Breast epithelium (tissue), 4 donors: ENCODE measurements at regions not wholly inside any gene's neighbourhood (a gene's known extent, or its start where the extent isn't known, plus 50 kb on each side); places are given as distances from the start of the nearest gene placed in this dataset.
"Not testable (repeated sequence)": the region's sequence is repeated elsewhere in the genome, so short reads cannot be mapped to it uniquely, and the experiment has no call there.

Experiments
- DNase-seq, 2 donors: peaks; one replicate each; pipeline ENCODE4 v3.0.0-alpha.2; 2019; ENCODE audit warnings: low spot score in 2 of 2
- H3K27ac ChIP-seq, 2 donors: fragments of 200-600 bp; sonication (generic) in 1 of 2; one replicate each; pipeline ENCODE4 v1.5.1; 2016 to 2019; ENCODE audit warnings: mild to moderate bottlenecking in 1 of 2
- H3K27me3 ChIP-seq, 2 donors: fragments of 200-600 bp; sonication (generic) in 1 of 2; one replicate each; pipeline versions ENCODE4 v1.5.1 to v1.6.0; 2017 to 2019; ENCODE audit warnings: control low read depth in 1 of 2, mild to moderate bottlenecking in 1 of 2
- H3K36me3 ChIP-seq: fragments of 200-600 bp; one replicate; pipeline ENCODE4 v1.5.1; 2019
- H3K4me1 ChIP-seq, 2 donors: fragments of 200-600 bp; sonication (generic); one replicate each; pipeline ENCODE4 v1.5.1; 2016 to 2019; ENCODE audit warnings: control low read depth in 1 of 2
- H3K4me3 ChIP-seq, 3 donors: fragments of 200-600 bp; sonication (generic); 1 replicate in 2 of 3; 2 replicates in 1 of 3; pipeline ENCODE4 v1.5.1; 2016 to 2019; ENCODE audit warnings: mild to moderate bottlenecking in 3 of 3, moderate library complexity in 2 of 3
- H3K9me3 ChIP-seq, 2 donors: fragments of 200-600 bp; sonication (generic) in 1 of 2; one replicate each; pipeline ENCODE4 v1.5.1; 2016 to 2019; ENCODE audit warnings: control low read depth in 1 of 2
- CTCF ChIP-seq, 3 donors: fragments of 450-650 bp; IDR thresholded peaks; one replicate each; pipeline ENCODE4 v1.5.1; 2016 to 2017; ENCODE audit warnings: antibody characterized with exemption in 3 of 3, mild to moderate bottlenecking in 3 of 3, moderate library complexity in 3 of 3
- POLR2A ChIP-seq: fragments of 450-650 bp; IDR thresholded peaks from one replicate; pipeline ENCODE4 v1.6.1; 2016; ENCODE audit warnings: antibody characterized with exemption, mild to moderate bottlenecking, moderate library complexity
- POLR2AphosphoS5 ChIP-seq, 3 donors: sonication (generic); formaldehyde crosslinking; IDR thresholded peaks; one replicate each; pipeline ENCODE4 v1.6.1; 2017; ENCODE audit warnings: antibody characterized with exemption in 3 of 3
- intact Hi-C: fragments of 100-400 bp; cut with DNase I; formaldehyde crosslinking; loops from one replicate; pipeline ENCODE4 v1.15.1; 2023; ENCODE audit warnings: low total_unique reads

GRCh38 chr2:176926453-176926852 is 286.1 kb upstream of the HNRNPA3 start:
- Histone ChIP-seq H3K4me3 (no peak overlapping the region), H3K27ac (no peak overlapping the region), H3K9me3 (peaks cover 0 to 5% of the 10 kb centered on the region in 2 donors), H3K4me1 (no peaks in the 10 kb centered on the region), H3K27me3 (no peaks in the 10 kb centered on the region), H3K36me3 (no peaks in the 10 kb centered on the region)
- no peak for TF ChIP-seq CTCF (IDR thresholded peaks at IDR 0.05)
- no peak for TF ChIP-seq POLR2AphosphoS5 (IDR thresholded peaks at IDR 0.05)
- no peak for TF ChIP-seq POLR2A
- intact Hi-C loops = no loop called here
- DNase-seq = no peak

- H3K36me3 ChIP-seq, H3K4me3 ChIP-seq, H3K27ac ChIP-seq, H3K4me1 ChIP-seq, intact Hi-C loops, DNase-seq, H3K27me3 ChIP-seq, H3K9me3 ChIP-seq: not testable (repeated sequence)
Observed at GRCh38 chr2:176929387-176929786, 283.2 kb upstream of the HNRNPA3 start.

- no peaks in the 10 kb centered on the region for H3K27me3 ChIP-seq
- intact Hi-C loops = loop anchor here (10.0 kb wide), 1 partner anchor 1617 kb away; no protein-coding TSS in a partner anchor
- H3K27ac ChIP-seq = no peak overlapping the region
- H3K4me1 ChIP-seq = no peaks in the 10 kb centered on the region
- TF ChIP-seq POLR2AphosphoS5 (IDR thresholded peaks at IDR 0.05) = no peak
- TF ChIP-seq CTCF (IDR thresholded peaks at IDR 0.05) = no peak
- TF ChIP-seq POLR2A = no peak
- no peaks in the 10 kb centered on the region for H3K9me3 ChIP-seq
- no peaks in the 10 kb centered on the region for H3K36me3 ChIP-seq
- no peak for DNase-seq
- no peak overlapping the region for H3K4me3 ChIP-seq
Observed at GRCh38 chr2:176931588-176932563, 280.7 kb upstream of the HNRNPA3 start.

- no peak overlapping the region for H3K27ac ChIP-seq
- H3K36me3 ChIP-seq = no peaks in the 10 kb centered on the region
- no peaks in the 10 kb centered on the region for H3K27me3 ChIP-seq
- no peak for TF ChIP-seq POLR2A
- no peaks in the 10 kb centered on the region for H3K9me3 ChIP-seq
- intact Hi-C loops = loop anchor here (10.0 kb wide), 1 partner anchor 1619 kb away; no protein-coding TSS in a partner anchor
- no peak overlapping the region for H3K4me3 ChIP-seq
- DNase-seq = no peak
- H3K4me1 ChIP-seq = no peaks in the 10 kb centered on the region
Observed at GRCh38 chr2:176934131-176934530, 278.5 kb upstream of the HNRNPA3 start.

- no peaks in the 10 kb centered on the region for H3K9me3 ChIP-seq
- no peaks in the 10 kb centered on the region for H3K36me3 ChIP-seq
- no peak for TF ChIP-seq POLR2AphosphoS5 (IDR thresholded peaks at IDR 0.05)
- no peak for TF ChIP-seq POLR2A
- TF ChIP-seq CTCF (IDR thresholded peaks at IDR 0.05) = no peak
- no peak overlapping the region for H3K4me3 ChIP-seq
- intact Hi-C loops = loop anchor here (10.0 kb wide), 1 partner anchor 1620 kb away; no protein-coding TSS in a partner anchor
- no peak for DNase-seq
- H3K27me3 ChIP-seq = no peaks in the 10 kb centered on the region
- H3K4me1 ChIP-seq = no peaks in the 10 kb centered on the region
- no peak overlapping the region for H3K27ac ChIP-seq
Observed at GRCh38 chr2:176934869-176935415, 277.7 kb upstream of the HNRNPA3 start.

- Histone ChIP-seq H3K27me3 (no peaks in the 10 kb centered on the region), H3K4me1 (no peaks in the 10 kb centered on the region), H3K4me3 (no peak overlapping the region), H3K36me3 (no peaks in the 10 kb centered on the region), H3K27ac (no peak overlapping the region), H3K9me3 (no peaks in the 10 kb centered on the region)
- DNase-seq = no peak
- intact Hi-C loops = loop anchor here (10.0 kb wide), 1 partner anchor 1621 kb away; no protein-coding TSS in a partner anchor
- no peak for TF ChIP-seq POLR2AphosphoS5 (IDR thresholded peaks at IDR 0.05)
- no peak for TF ChIP-seq POLR2A
- TF ChIP-seq CTCF (IDR thresholded peaks at IDR 0.05) = no peak
Observed at GRCh38 chr2:176935543-176936102, 277.0 kb upstream of the HNRNPA3 start.
